ENCODE measurements at regions not wholly inside any gene's neighbourhood (a gene's known extent, or its start where the extent isn't known, plus 50 kb on each side); places are given as distances from the start of the nearest gene placed in this dataset.

DNA sequence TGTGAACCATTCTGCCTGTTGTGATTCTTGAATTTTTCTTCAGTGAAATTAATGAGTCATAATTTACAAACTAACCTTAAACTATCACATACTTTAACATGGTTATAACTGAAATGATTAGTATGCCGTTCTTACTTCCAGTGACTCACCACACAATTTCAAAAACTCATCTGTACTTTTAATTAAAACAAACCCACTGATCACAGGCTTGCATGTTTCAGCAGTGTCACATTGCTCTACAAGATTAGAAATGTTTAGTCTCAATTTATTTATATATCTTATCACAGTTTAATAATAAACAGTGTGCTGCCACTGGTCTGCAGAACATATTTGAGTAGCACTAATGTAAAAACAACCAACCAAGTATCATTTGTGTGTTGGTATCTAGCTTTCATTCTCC is 2227.9 kb upstream of the PCDH20 start:
- Histone ChIP-seq H3K4me2 (ENCODE audit: control insufficient read depth, insufficient read depth) (no peak overlapping the region), H4K20me1 (ENCODE audit: control insufficient read depth, insufficient read depth) (no peaks in the 10 kb centered on the region), H3K27me3 (replicated peaks in 1 of 2; ENCODE audit: control insufficient read depth in 2 of 2, insufficient read depth in 2 of 2, low read length in 1 of 2) (no peaks in the 10 kb centered on the region), H3K79me2 (ENCODE audit: control insufficient read depth, insufficient read depth, low read length) (no peaks in the 10 kb centered on the region), H3K27ac (ENCODE audit: control insufficient read depth, insufficient read depth) (no peak overlapping the region), H2AFZ (ENCODE audit: control insufficient read depth, low read depth, low read length) (no peak overlapping the region), H3K9me3 (replicated peaks; ENCODE audit: control insufficient read depth, insufficient read depth, low read length) (no peaks in the 10 kb centered on the region), H3K4me3 (no peak overlapping the region), H3K4me1 (ENCODE audit: control insufficient read depth, insufficient read depth, low read length) (no peaks in the 10 kb centered on the region), H3K9ac (ENCODE audit: control insufficient read depth, insufficient read depth, low read length) (no peak overlapping the region), H3K36me3 (ENCODE audit: control insufficient read depth in 2 of 2, insufficient read depth in 2 of 2, low read length in 1 of 2) (no peaks in the 10 kb centered on the region)
- ATAC-seq (no peak), FAIRE-seq (no peak), DNase-seq (ENCODE audit: low read depth, low spot score) (no peak)
- WGBS (ENCODE audit: insufficient coverage, insufficient replicate concordance, low lambda C conversion rate, missing lambda C conversion rate), result 0% methylated on average over 1 of the region's 1 CpG
- in situ Hi-C loops (cut with MboI) (no loop called here), intact Hi-C loops (cut with micrococcal nuclease; ENCODE audit: unreplicated experiment) (no loop called here)
- TF ChIP-seq SUZ12 (IDR thresholded peaks at IDR 0.05; ENCODE audit: unreplicated experiment), result no peak
- no peak for TF ChIP-seq CBX5 (IDR thresholded peaks at IDR 0.05; ENCODE audit: low read depth)
- no peak for TF ChIP-seq PML (IDR thresholded peaks at IDR 0.05; ENCODE audit: low read length)
- TF ChIP-seq, protein P1, sequence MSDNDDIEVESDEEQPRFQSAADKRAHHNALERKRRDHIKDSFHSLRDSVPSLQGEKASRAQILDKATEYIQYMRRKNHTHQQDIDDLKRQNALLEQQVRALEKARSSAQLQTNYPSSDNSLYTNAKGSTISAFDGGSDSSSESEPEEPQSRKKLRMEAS (IDR thresholded peaks at IDR 0.05; ENCODE audit: low read depth, low read length), result no peak
- TF ChIP-seq WRNIP1 (IDR thresholded peaks at IDR 0.05; ENCODE audit: borderline replicate concordance, low read depth, low read length), result no peak
- TF ChIP-seq BACH1 (IDR thresholded peaks at IDR 0.05; ENCODE audit: borderline replicate concordance), result no peak
- TF ChIP-seq TARDBP (IDR thresholded peaks at IDR 0.05; ENCODE audit: borderline replicate concordance), result no peak
- TF ChIP-seq, protein P2, sequence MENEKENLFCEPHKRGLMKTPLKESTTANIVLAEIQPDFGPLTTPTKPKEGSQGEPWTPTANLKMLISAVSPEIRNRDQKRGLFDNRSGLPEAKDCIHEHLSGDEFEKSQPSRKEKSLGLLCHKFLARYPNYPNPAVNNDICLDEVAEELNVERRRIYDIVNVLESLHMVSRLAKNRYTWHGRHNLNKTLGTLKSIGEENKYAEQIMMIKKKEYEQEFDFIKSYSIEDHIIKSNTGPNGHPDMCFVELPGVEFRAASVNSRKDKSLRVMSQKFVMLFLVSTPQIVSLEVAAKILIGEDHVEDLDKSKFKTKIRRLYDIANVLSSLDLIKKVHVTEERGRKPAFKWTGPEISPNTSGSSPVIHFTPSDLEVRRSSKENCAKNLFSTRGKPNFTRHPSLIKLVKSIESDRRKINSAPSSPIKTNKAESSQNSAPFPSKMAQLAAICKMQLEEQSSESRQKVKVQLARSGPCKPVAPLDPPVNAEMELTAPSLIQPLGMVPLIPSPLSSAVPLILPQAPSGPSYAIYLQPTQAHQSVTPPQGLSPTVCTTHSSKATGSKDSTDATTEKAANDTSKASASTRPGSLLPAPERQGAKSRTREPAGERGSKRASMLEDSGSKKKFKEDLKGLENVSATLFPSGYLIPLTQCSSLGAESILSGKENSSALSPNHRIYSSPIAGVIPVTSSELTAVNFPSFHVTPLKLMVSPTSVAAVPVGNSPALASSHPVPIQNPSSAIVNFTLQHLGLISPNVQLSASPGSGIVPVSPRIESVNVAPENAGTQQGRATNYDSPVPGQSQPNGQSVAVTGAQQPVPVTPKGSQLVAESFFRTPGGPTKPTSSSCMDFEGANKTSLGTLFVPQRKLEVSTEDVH (IDR thresholded peaks at IDR 0.05; ENCODE audit: low read depth, partially characterized antibody), result no peak
- TF ChIP-seq, protein P3, sequence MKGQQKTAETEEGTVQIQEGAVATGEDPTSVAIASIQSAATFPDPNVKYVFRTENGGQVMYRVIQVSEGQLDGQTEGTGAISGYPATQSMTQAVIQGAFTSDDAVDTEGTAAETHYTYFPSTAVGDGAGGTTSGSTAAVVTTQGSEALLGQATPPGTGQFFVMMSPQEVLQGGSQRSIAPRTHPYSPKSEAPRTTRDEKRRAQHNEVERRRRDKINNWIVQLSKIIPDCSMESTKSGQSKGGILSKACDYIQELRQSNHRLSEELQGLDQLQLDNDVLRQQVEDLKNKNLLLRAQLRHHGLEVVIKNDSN (IDR thresholded peaks at IDR 0.05; ENCODE audit: borderline replicate concordance, extremely low read length, insufficient read depth, low read depth, low read length), result no peak
- TF ChIP-seq PAX5 (IDR thresholded peaks at IDR 0.05; ENCODE audit: borderline replicate concordance, low read depth, low read length), result no peak
- no peak for TF ChIP-seq MYC (IDR thresholded peaks at IDR 0.05; ENCODE audit: insufficient read depth, insufficient read length, insufficient replicate concordance, low read length, severe bottlenecking)
- no peak for TF ChIP-seq CREB1 (IDR thresholded peaks at IDR 0.05; ENCODE audit: low read depth)
- TF ChIP-seq RFX5 (IDR thresholded peaks at IDR 0.05; ENCODE audit: low read depth, low read length), result no peak
- TF ChIP-seq, protein P4, sequence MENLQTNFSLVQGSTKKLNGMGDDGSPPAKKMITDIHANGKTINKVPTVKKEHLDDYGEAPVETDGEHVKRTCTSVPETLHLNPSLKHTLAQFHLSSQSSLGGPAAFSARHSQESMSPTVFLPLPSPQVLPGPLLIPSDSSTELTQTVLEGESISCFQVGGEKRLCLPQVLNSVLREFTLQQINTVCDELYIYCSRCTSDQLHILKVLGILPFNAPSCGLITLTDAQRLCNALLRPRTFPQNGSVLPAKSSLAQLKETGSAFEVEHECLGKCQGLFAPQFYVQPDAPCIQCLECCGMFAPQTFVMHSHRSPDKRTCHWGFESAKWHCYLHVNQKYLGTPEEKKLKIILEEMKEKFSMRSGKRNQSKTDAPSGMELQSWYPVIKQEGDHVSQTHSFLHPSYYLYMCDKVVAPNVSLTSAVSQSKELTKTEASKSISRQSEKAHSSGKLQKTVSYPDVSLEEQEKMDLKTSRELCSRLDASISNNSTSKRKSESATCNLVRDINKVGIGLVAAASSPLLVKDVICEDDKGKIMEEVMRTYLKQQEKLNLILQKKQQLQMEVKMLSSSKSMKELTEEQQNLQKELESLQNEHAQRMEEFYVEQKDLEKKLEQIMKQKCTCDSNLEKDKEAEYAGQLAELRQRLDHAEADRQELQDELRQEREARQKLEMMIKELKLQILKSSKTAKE (IDR thresholded peaks at IDR 0.05; ENCODE audit: low read depth, poor library complexity, severe bottlenecking), result no peak
- TF ChIP-seq STAT1 (conservative IDR thresholded peaks at IDR 0.05), result no peak
- no peak for TF ChIP-seq NFYB (IDR thresholded peaks at IDR 0.05; ENCODE audit: insufficient read depth, low read depth, low read length)
- no peak for TF ChIP-seq GABPA (IDR thresholded peaks at IDR 0.05; ENCODE audit: low read depth)
- no peak for TF ChIP-seq RUNX3 (IDR thresholded peaks at IDR 0.05; ENCODE audit: low read length)
- TF ChIP-seq, protein P5, sequence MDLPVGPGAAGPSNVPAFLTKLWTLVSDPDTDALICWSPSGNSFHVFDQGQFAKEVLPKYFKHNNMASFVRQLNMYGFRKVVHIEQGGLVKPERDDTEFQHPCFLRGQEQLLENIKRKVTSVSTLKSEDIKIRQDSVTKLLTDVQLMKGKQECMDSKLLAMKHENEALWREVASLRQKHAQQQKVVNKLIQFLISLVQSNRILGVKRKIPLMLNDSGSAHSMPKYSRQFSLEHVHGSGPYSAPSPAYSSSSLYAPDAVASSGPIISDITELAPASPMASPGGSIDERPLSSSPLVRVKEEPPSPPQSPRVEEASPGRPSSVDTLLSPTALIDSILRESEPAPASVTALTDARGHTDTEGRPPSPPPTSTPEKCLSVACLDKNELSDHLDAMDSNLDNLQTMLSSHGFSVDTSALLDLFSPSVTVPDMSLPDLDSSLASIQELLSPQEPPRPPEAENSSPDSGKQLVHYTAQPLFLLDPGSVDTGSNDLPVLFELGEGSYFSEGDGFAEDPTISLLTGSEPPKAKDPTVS (IDR thresholded peaks at IDR 0.05; ENCODE audit: low read depth, low read length), result no peak
- CTCF ChIA-PET, result no interaction called here
- POLR2A ChIA-PET, result no interaction called here
- no TSS peak for BruUV-seq (replicated peaks)
- SMC1A ChIA-PET (ENCODE audit: uncharacterized antibody, unreplicated experiment), result no interaction called here
- RAD21 ChIA-PET (ENCODE audit: unreplicated experiment), result no interaction called here
